DND-41 (cell line): ENCODE measurements at regions not wholly inside any gene's neighbourhood (a gene's known extent, or its start where the extent isn't known, plus 50 kb on each side); places are given as distances from the start of the nearest gene placed in this dataset.

ENCODE experiments used
- ATAC-seq: fragments of 200-7000 bp; cut with Tn5 transposase; 3 replicates; pipeline ENCODE4 v1.9.1; 2021; ENCODE audit warnings: low read depth; ENCODE audit not compliant: insufficient read depth
- DNase-seq: peaks from one replicate; pipeline ENCODE4 v3.0.0-alpha.2; 2020
- H2AFZ ChIP-seq: 2 replicates; pipeline ENCODE4 v1.6.0; 2012; ENCODE audit warnings: low read depth, low read length
- H3K27ac ChIP-seq: 2 replicates; pipeline ENCODE4 v1.5.1; 2012; ENCODE audit warnings: low read length, inconsistent platforms
- H3K27me3 ChIP-seq: fragments of 200-600 bp; sonication (generic); 2 replicates; pipeline ENCODE4 v1.6.0; 2012; ENCODE audit warnings: low read length, mild to moderate bottlenecking, inconsistent platforms; ENCODE audit not compliant: insufficient read depth, poor library complexity
- H3K36me3 ChIP-seq: 2 replicates; pipeline ENCODE4 v1.5.1; 2012; ENCODE audit warnings: low read length, inconsistent platforms; ENCODE audit not compliant: insufficient read depth
- H3K4me1 ChIP-seq: 2 replicates; pipeline ENCODE4 v1.5.1; 2012; ENCODE audit warnings: mild to moderate bottlenecking, low read length; ENCODE audit not compliant: insufficient read depth
- H3K4me2 ChIP-seq: 2 replicates; pipeline ENCODE4 v1.6.0; 2012; ENCODE audit warnings: mild to moderate bottlenecking, moderate library complexity, low read length, inconsistent platforms; ENCODE audit not compliant: insufficient read depth
- H3K4me3 ChIP-seq, 2 experiments: fragments of 200-600 bp in 1 of 2; shearing (Covaris generic) in 1 of 2; 2 replicates each; pipeline ENCODE4 v1.5.1; 2012 to 2016; ENCODE audit warnings: inconsistent platforms in 2 of 2, low read length in 2 of 2, mild to moderate bottlenecking in 2 of 2, low read depth in 1 of 2, moderate library complexity in 1 of 2
- H3K79me2 ChIP-seq: 2 replicates; pipeline ENCODE4 v1.6.0; 2012; ENCODE audit warnings: low read length, inconsistent platforms; ENCODE audit not compliant: insufficient read depth
- H3K9ac ChIP-seq: 2 replicates; pipeline ENCODE4 v1.6.0; 2012; ENCODE audit warnings: low read depth, mild to moderate bottlenecking, inconsistent platforms, low read length, moderate library complexity
- H3K9me3 ChIP-seq: 2 replicates; pipeline ENCODE4 v1.5.1; 2012; ENCODE audit warnings: low read length, moderate library complexity, mild to moderate bottlenecking, inconsistent platforms; ENCODE audit not compliant: insufficient read depth, severe bottlenecking
- H4K20me1 ChIP-seq: 2 replicates; pipeline ENCODE4 v1.6.0; 2012; ENCODE audit warnings: low read length; ENCODE audit not compliant: insufficient read depth
- CTCF ChIP-seq: IDR thresholded peaks from 2 replicates; pipeline ENCODE4 v1.5.1; 2012; ENCODE audit warnings: borderline replicate concordance, low read length, moderate library complexity, mild to moderate bottlenecking; ENCODE audit not compliant: poor library complexity, severe bottlenecking; ENCODE audit errors: extremely low read depth
- EZH2 ChIP-seq: IDR thresholded peaks from 3 replicates; pipeline ENCODE4 v1.6.1; 2012; ENCODE audit warnings: borderline replicate concordance, low read depth, mild to moderate bottlenecking, moderate library complexity, low read length, inconsistent platforms; ENCODE audit not compliant: severe bottlenecking

- H4K20me1 ChIP-seq, result no peaks in the 10 kb centered on the region
- DNase-seq (no peak), ATAC-seq (no peak; the same call in 2 of the 3 replicates)
- no peak overlapping the region for H3K4me3 ChIP-seq
- no peaks in the 10 kb centered on the region for H3K36me3 ChIP-seq
- no peaks in the 10 kb centered on the region for H3K4me1 ChIP-seq
- H3K27me3 ChIP-seq, result no peaks in the 10 kb centered on the region
- H3K27ac ChIP-seq, result no peak overlapping the region
- TF ChIP-seq EZH2 (no peak), CTCF (no peak)
- H3K79me2 ChIP-seq, result no peaks in the 10 kb centered on the region
- H3K9me3 ChIP-seq, result no peaks in the 10 kb centered on the region
- H2AFZ ChIP-seq, result no peak overlapping the region
- H3K9ac ChIP-seq, result no peak overlapping the region
- no peak overlapping the region for H3K4me2 ChIP-seq
Observed at GRCh38 chr15:31975830-31976229, 54.5 kb upstream of the CHRNA7 start.

GRCh38 chr15:31977138-31977537, 53.2 kb upstream of the CHRNA7 start:
- TF ChIP-seq CTCF (no peak), EZH2 (no peak)
- Histone ChIP-seq H3K36me3 (no peaks in the 10 kb centered on the region), H3K4me3 (no peak overlapping the region), H3K9ac (no peak overlapping the region), H3K9me3 (no peaks in the 10 kb centered on the region), H4K20me1 (no peaks in the 10 kb centered on the region), H3K4me1 (no peaks in the 10 kb centered on the region), H3K27me3 (no peaks in the 10 kb centered on the region), H3K79me2 (no peaks in the 10 kb centered on the region), H3K4me2 (no peak overlapping the region), H3K27ac (no peak overlapping the region), H2AFZ (no peak overlapping the region)
- DNase-seq (no peak), ATAC-seq (no peak)

- Histone ChIP-seq H3K9ac (no peak overlapping the region), H2AFZ (no peak overlapping the region), H3K4me1 (no peaks in the 10 kb centered on the region), H3K27me3 (no peaks in the 10 kb centered on the region), H3K36me3 (no peaks in the 10 kb centered on the region), H3K79me2 (no peaks in the 10 kb centered on the region), H3K4me3 (no peak overlapping the region), H4K20me1 (no peaks in the 10 kb centered on the region), H3K27ac (no peak overlapping the region), H3K9me3 (no peaks in the 10 kb centered on the region), H3K4me2 (no peak overlapping the region)
- TF ChIP-seq EZH2 (no peak), CTCF (peak; percentile 80)
- DNase-seq (peak; percentile 40), ATAC-seq (peak; percentile 75)
Observed at GRCh38 chr15:31977812-31978661, 52.3 kb upstream of the CHRNA7 start.
